ENCODE measurements at regions not wholly inside any gene's neighbourhood (a gene's known extent, or its start where the extent isn't known, plus 50 kb on each side); places are given as distances from the start of the nearest gene placed in this dataset.

DNA sequence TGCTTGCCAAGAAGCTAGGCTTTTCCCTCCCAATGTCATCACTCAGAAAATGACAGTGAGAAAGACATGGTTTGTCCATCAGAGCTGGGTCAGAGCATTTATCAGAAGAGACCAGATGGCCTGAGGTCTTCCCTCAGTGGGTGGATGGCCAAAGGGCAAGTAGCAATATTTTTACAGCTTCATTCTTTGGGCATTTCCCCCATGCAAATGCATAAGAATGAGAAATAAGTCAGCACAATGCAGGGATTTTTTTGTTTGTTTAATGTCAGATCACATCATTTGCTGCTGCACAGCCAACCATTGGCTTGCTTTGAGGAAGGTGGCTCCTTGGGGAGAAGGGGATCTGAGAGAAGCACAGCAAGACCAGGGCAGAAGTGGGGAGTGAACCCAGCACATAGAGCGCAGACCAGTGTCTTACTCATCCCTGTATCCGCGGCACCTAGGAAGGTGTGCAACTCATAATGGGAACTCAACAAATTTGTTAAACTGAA lies 209.6 kb downstream of the SEMA6A start:
- no peak for ATAC-seq (ENCODE audit: poor library complexity)
- intact Hi-C loops (cut with DNase I), result no loop called here
- no peak for DNase-seq

- intact Hi-C loops (cut with DNase I), result no loop called here
Observed at GRCh38 chr5:116363780-116364179, 210.8 kb downstream of the SEMA6A start.

GRCh38 chr5:116361979-116362577 lies 212.5 kb downstream of the SEMA6A start:
- intact Hi-C loops (cut with DNase I), result no loop called here
- DNase-seq (no peak), ATAC-seq (ENCODE audit: poor library complexity) (no peak)

More at GRCh38 chr5:116363780-116364179, 210.8 kb downstream of the SEMA6A start:
- DNase-seq (no peak), ATAC-seq (ENCODE audit: poor library complexity) (no peak)

- DNase-seq (peak; percentile 70), ATAC-seq (ENCODE audit: poor library complexity) (peak; percentile 68)
- intact Hi-C loops (cut with DNase I), result no loop called here
Observed at GRCh38 chr5:116361171-116361967, 213.3 kb downstream of the SEMA6A start.

DNA sequence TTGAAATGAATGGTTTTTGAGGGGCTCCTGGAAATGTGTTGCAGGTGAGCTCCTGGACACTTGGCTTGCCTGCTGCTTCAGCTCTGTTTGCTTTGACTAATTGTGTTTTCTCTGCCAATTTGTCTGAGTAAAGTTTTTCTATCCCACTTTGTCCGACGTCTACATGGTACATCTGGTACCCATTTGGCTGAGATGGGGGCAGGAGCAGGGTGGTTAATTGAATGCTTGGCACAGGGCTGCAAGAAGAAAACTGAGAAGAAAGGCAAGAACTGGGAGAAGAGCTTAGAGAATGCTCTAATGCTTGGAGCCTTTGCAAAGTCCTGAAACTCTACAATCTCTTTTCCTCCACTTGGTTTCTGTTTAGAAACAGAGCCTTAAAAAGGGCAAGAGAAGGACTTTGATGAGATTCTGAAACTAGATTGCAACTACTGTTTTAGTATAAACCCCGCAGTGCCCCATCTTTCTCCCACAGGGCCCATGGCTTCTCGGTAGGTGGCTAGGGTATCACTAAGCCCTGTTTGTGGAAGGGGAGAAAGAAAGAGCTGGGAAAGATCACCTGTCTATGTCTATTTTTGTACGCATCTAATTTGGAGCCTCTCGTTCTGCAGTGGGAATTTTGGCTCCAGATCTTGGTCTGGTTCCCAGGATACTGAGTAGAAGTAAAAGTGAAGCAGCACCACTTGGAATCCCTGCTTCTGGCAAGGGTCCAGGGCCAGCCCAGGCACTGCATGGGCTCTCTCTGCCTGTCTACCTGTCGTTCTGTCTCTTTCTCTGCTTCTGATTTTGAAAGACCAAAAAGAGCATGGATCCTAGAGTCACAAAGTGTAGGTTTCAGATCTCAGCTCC lies 214.4 kb downstream of the SEMA6A start:
- ATAC-seq (ENCODE audit: poor library complexity), result peak; percentile 90
- intact Hi-C loops (cut with DNase I), result no loop called here
- DNase-seq, result peak; percentile 81

- intact Hi-C loops (cut with DNase I), result no loop called here
- DNase-seq (no peak), ATAC-seq (ENCODE audit: poor library complexity) (peak; percentile 9)
Observed at GRCh38 chr5:116359592-116359991, 215.0 kb downstream of the SEMA6A start.

DNA sequence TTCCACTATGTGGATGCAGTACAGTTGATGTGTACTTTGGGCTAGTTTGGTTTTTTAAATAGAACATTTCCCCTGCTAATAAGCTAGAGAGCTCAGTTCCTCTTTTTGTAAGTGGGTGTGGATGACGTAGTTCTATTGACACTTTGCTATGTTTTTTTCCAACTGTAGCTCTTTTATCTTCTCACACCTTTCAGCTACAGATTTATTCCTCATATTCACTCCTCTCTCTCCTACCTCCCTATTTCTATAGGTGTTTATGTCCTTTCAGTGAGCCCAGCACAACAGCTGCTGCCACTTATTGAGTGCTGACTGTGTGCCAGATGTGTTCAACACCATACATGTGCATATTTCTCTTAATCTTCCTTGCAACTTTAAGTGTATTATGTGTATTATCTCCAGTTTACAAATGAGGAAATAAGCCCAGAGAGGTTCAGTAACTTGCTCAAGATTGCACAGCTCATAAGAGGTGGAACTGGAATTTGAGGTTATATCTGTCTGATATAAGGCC lies 215.7 kb downstream of the SEMA6A start:
- peak; percentile 4 for ATAC-seq (ENCODE audit: poor library complexity)
- intact Hi-C loops (cut with DNase I), result no loop called here
- DNase-seq, result no peak

DNA sequence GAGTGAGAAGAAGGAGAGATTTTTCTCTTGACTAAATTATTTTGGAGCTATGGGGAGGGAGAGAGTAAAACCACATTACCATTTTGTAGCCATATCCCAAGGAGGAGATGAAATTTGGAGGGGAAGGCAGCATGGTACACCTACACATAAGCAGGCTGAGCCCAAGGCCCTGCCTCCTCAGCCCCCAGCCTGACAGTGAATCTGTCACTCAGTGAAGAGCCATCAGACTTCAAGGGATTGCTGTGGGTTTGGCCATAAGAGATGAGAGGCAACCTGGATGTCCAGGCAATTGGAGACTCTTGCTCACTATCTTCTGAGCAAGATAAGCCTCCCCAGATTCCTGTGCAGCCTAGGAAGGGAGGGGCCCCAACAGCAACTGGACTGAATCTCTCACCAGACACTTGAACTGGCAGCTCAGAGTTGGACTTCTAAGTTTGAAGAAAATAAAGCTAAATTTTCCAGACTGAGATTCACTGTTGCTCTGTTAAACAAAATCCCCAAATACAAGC lies 216.6 kb downstream of the SEMA6A start:
- ATAC-seq (ENCODE audit: poor library complexity), result no peak
- DNase-seq, result no peak
- intact Hi-C loops (cut with DNase I), result no loop called here

- ATAC-seq (ENCODE audit: poor library complexity) (no peak), DNase-seq (no peak)
- intact Hi-C loops (cut with DNase I), result no loop called here
Observed at GRCh38 chr5:116355819-116356601, 218.6 kb downstream of the SEMA6A start.

GRCh38 chr5:116354699-116355098 lies 219.9 kb downstream of the SEMA6A start:
- intact Hi-C loops (cut with DNase I), result no loop called here
- DNase-seq (no peak), ATAC-seq (ENCODE audit: poor library complexity) (no peak)

GRCh38 chr5:116347657-116348056 lies 227.0 kb downstream of the SEMA6A start:
- intact Hi-C loops (cut with DNase I), result no loop called here
- ATAC-seq (ENCODE audit: poor library complexity) (no peak), DNase-seq (no peak)

GRCh38 chr5:116343961-116344360 lies 230.7 kb downstream of the SEMA6A start:
- DNase-seq, result no peak
- peak; percentile 48 for ATAC-seq (ENCODE audit: poor library complexity)
- intact Hi-C loops (cut with DNase I), result no loop called here

All from Right ventricle myocardium superior (tissue), 1 donor.